Astrocyte (in vitro differentiated cells and primary cell): ENCODE measurements at regions not wholly inside any gene's neighbourhood (a gene's known extent, or its start where the extent isn't known, plus 50 kb on each side); places are given as distances from the start of the nearest gene placed in this dataset.

Source experiments
- DNase-seq: peaks from one replicate; pipeline ENCODE4 v3.0.0-alpha.2; 2010; ENCODE audit warnings: low read depth
- FAIRE-seq: peaks from 2 replicates; lab custom pipeline; 2011; peaks lifted over from hg19 to GRCh38; lab: Jason Lieb, UNC
- H2AFZ ChIP-seq: 2 replicates; pipeline ENCODE4 v1.6.0; 2012; ENCODE audit warnings: low read depth, low read length, inconsistent platforms
- H3K27ac ChIP-seq: 2 replicates; pipeline ENCODE4 v1.5.1; 2011; ENCODE audit warnings: low read depth, low read length, inconsistent platforms
- H3K27me3 ChIP-seq: 2 replicates; pipeline ENCODE4 v1.6.0; 2011; ENCODE audit warnings: low read length, inconsistent platforms; ENCODE audit not compliant: insufficient read depth
- H3K36me3 ChIP-seq: 2 replicates; pipeline ENCODE4 v1.5.1; 2011; ENCODE audit warnings: low read length, inconsistent platforms; ENCODE audit not compliant: insufficient read depth
- H3K4me1 ChIP-seq: 2 replicates; pipeline ENCODE4 v1.5.1; 2011; ENCODE audit warnings: low read length, inconsistent platforms; ENCODE audit not compliant: insufficient read depth
- H3K4me2 ChIP-seq: 2 replicates; pipeline ENCODE4 v1.6.0; 2012; ENCODE audit warnings: low read length, inconsistent platforms
- H3K4me3 ChIP-seq: 2 replicates; pipeline ENCODE4 v1.5.1; 2011; ENCODE audit warnings: low read depth, mild to moderate bottlenecking, low read length, inconsistent platforms; ENCODE audit not compliant: insufficient read depth
- H3K79me2 ChIP-seq: 2 replicates; pipeline ENCODE4 v1.6.0; 2012; ENCODE audit warnings: mild to moderate bottlenecking, low read length, inconsistent platforms; ENCODE audit not compliant: insufficient read depth
- H3K9ac ChIP-seq: 2 replicates; pipeline ENCODE4 v1.6.0; 2012; ENCODE audit warnings: mild to moderate bottlenecking, low read length, inconsistent platforms
- H3K9me3 ChIP-seq: 2 replicates; pipeline ENCODE4 v1.5.1; 2012; ENCODE audit warnings: low read depth, mild to moderate bottlenecking, low read length, inconsistent platforms; ENCODE audit not compliant: insufficient read depth
- H4K20me1 ChIP-seq: 2 replicates; pipeline ENCODE4 v1.6.0; 2012; ENCODE audit warnings: low read length, inconsistent platforms; ENCODE audit not compliant: insufficient read depth
- H3K27ac Mint-ChIP-seq: one replicate; pipeline ENCODE4 v1.8.0; 2021; ENCODE audit warnings: mild to moderate bottlenecking, mixed read lengths; ENCODE audit not compliant: unreplicated experiment
- H3K27me3 Mint-ChIP-seq: one replicate; pipeline ENCODE4 v1.8.0; 2021; ENCODE audit warnings: low read depth, mixed read lengths; ENCODE audit not compliant: unreplicated experiment
- H3K36me3 Mint-ChIP-seq: one replicate; pipeline ENCODE4 v1.8.0; 2021; ENCODE audit warnings: low read depth, mixed read lengths; ENCODE audit not compliant: unreplicated experiment
- H3K4me1 Mint-ChIP-seq: one replicate; pipeline ENCODE4 v1.8.0; 2021; ENCODE audit warnings: low read depth, mixed read lengths; ENCODE audit not compliant: unreplicated experiment
- H3K4me3 Mint-ChIP-seq: one replicate; pipeline ENCODE4 v1.8.0; 2021; ENCODE audit warnings: mild to moderate bottlenecking, moderate library complexity, mixed read lengths; ENCODE audit not compliant: unreplicated experiment
- H3K9me3 Mint-ChIP-seq: one replicate; pipeline ENCODE4 v1.8.0; 2021; ENCODE audit warnings: mild to moderate bottlenecking, mixed read lengths; ENCODE audit not compliant: unreplicated experiment
- CTCF ChIP-seq: IDR thresholded peaks from 2 replicates; pipeline ENCODE4 v1.5.1; 2011; ENCODE audit warnings: low read depth, mild to moderate bottlenecking, inconsistent platforms, low read length, moderate library complexity; ENCODE audit not compliant: insufficient read depth
- EZH2 ChIP-seq: IDR thresholded peaks from 2 replicates; pipeline ENCODE4 v1.6.1; 2012; ENCODE audit warnings: mild to moderate bottlenecking, low read length, inconsistent platforms; ENCODE audit not compliant: insufficient read depth

GRCh38 chr6:76220805-76221204, 148.3 kb upstream of the IMPG1 start:
- Mint-ChIP-seq H3K4me3 (no peak overlapping the region), H3K36me3 (no peaks in the 10 kb centered on the region), H3K9me3 (no peaks in the 10 kb centered on the region), H3K4me1 (peaks cover 5% of the 10 kb centered on the region), H3K27me3 (no peaks in the 10 kb centered on the region), H3K27ac (no peak overlapping the region)
- no peak overlapping the region for H2AFZ ChIP-seq
- H4K20me1 ChIP-seq, result no peaks in the 10 kb centered on the region
- H3K4me1 ChIP-seq, result no peaks in the 10 kb centered on the region
- no peak for TF ChIP-seq CTCF
- no peak for TF ChIP-seq EZH2
- H3K36me3 ChIP-seq, result no peaks in the 10 kb centered on the region
- H3K27ac ChIP-seq, result no peak overlapping the region
- no peaks in the 10 kb centered on the region for H3K79me2 ChIP-seq
- no peaks in the 10 kb centered on the region for H3K27me3 ChIP-seq
- DNase-seq, result no peak
- H3K4me3 ChIP-seq, result no peak overlapping the region
- no peaks in the 10 kb centered on the region for H3K9me3 ChIP-seq
- no peak overlapping the region for H3K4me2 ChIP-seq
- H3K9ac ChIP-seq, result no peak overlapping the region
- no peak for FAIRE-seq

DNA sequence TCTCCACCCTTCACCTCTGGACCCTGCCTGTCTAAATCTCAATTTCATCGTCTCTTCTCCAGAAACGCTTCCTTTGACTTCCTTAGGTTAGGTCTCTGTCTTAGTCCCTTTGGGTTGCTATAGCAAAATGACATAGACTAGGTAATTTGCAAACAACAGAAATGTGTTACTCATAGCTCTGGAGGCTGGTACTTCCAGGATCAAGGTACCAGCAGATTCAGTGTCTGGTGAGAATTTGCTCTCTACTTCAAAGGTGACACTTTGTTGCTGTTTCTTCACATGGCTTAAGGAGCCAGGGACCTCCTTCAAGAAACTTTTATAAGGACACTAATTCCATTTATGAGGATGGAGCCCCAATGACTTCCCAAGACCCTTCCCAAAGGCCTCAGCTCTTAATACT, 145.1 kb upstream of the IMPG1 start:
- no peak for TF ChIP-seq EZH2
- no peak for TF ChIP-seq CTCF
- H3K79me2 ChIP-seq, result no peaks in the 10 kb centered on the region
- no peaks in the 10 kb centered on the region for H3K36me3 ChIP-seq
- no peak for DNase-seq
- no peak overlapping the region for H2AFZ ChIP-seq
- no peaks in the 10 kb centered on the region for H3K9me3 Mint-ChIP-seq
- H3K4me3 Mint-ChIP-seq, result no peak overlapping the region
- H3K27ac Mint-ChIP-seq, result no peak overlapping the region
- no peak overlapping the region for H3K27ac ChIP-seq
- no peak overlapping the region for H3K4me2 ChIP-seq
- H3K27me3 ChIP-seq, result no peaks in the 10 kb centered on the region
- no peaks in the 10 kb centered on the region for H4K20me1 ChIP-seq
- no peaks in the 10 kb centered on the region for H3K4me1 Mint-ChIP-seq
- H3K27me3 Mint-ChIP-seq, result no peaks in the 10 kb centered on the region
- H3K36me3 Mint-ChIP-seq, result no peaks in the 10 kb centered on the region
- no peak for FAIRE-seq
- no peaks in the 10 kb centered on the region for H3K4me1 ChIP-seq
- H3K4me3 ChIP-seq, result no peak overlapping the region
- no peak overlapping the region for H3K9ac ChIP-seq
- no peaks in the 10 kb centered on the region for H3K9me3 ChIP-seq

GRCh38 chr6:76214546-76214945, 142.1 kb upstream of the IMPG1 start:
- no peaks in the 10 kb centered on the region for H3K36me3 Mint-ChIP-seq
- H3K4me3 ChIP-seq, result no peak overlapping the region

More at GRCh38 chr6:76214546-76214945, 142.1 kb upstream of the IMPG1 start:
- H3K4me2 ChIP-seq, result no peak overlapping the region
- H3K9ac ChIP-seq, result no peak overlapping the region
- H4K20me1 ChIP-seq, result no peaks in the 10 kb centered on the region
- DNase-seq, result no peak
- no peak overlapping the region for H2AFZ ChIP-seq
- Mint-ChIP-seq H3K27ac (no peak overlapping the region), H3K9me3 (no peaks in the 10 kb centered on the region), H3K4me1 (no peaks in the 10 kb centered on the region), H3K4me3 (no peak overlapping the region), H3K27me3 (no peaks in the 10 kb centered on the region)
- H3K27me3 ChIP-seq, result no peaks in the 10 kb centered on the region
- no peaks in the 10 kb centered on the region for H3K9me3 ChIP-seq
- no peak overlapping the region for H3K27ac ChIP-seq
- no peaks in the 10 kb centered on the region for H3K36me3 ChIP-seq
- TF ChIP-seq EZH2 (no peak), CTCF (no peak)
- no peak for FAIRE-seq
- H3K4me1 ChIP-seq, result no peaks in the 10 kb centered on the region
- H3K79me2 ChIP-seq, result no peaks in the 10 kb centered on the region
